H54 (cell line): ENCODE measurements at regions not wholly inside any gene's neighbourhood (a gene's known extent, or its start where the extent isn't known, plus 50 kb on each side); places are given as distances from the start of the nearest gene placed in this dataset.

ENCODE experiments used
- DNase-seq: peaks from one replicate; pipeline ENCODE4 v3.0.0; 2011; ENCODE audit warnings: low spot score, mixed read lengths; ENCODE audit not compliant: insufficient read length
- FAIRE-seq: peaks from 3 replicates; lab custom pipeline; 2011; peaks lifted over from hg19 to GRCh38; lab: Jason Lieb, UNC
- POLR2A ChIP-seq: IDR thresholded peaks from 2 replicates; pipeline ENCODE4 v1.6.1; 2011; ENCODE audit warnings: low read depth, mild to moderate bottlenecking, low read length

DNA sequence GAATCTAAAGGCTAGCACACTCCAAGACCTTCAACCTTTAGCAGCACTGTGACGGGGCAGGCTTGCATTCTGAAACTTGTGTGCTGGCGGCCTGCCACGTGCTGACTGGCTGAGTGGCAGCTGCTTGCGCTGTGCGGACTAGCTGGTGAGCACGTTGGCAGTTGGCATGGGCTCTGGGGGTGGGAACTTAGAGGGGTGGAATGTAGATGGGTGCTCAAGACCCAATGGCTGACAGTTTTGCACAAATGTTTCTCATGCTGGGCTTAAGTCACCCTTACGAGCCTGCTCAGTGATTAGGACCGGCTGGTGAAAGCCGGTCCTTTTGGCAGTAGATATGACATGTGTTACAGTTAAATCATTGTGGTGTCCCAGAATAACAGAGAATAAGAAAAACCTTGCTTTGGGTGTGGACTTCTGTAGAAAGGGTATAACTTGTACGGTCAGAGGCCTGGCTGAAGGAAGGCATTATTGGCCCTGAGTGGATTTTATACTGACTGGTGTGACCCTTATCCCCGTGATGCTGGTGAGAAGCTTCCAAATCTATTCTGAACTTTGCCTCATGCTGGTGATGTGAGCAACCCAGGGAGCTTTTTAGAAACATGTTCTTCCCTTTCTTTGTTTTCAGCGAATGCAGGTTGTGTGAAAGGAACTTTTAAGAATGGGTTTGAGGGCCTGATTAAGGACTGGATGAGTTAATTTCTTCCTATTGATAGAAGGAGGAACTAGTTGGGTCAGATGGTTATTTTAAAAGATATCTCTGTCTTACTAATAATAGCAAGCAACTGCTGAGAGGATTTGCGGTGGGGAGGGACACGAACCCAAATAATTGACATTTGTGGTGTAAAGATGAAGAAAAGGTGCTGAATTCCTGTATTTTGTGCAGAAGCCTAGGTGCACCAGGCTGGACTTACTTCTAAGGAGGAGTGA, 107.4 kb upstream of the SLC4A4 start:
- FAIRE-seq (no peak), DNase-seq (no peak)
- TF ChIP-seq POLR2A = no peak

DNA sequence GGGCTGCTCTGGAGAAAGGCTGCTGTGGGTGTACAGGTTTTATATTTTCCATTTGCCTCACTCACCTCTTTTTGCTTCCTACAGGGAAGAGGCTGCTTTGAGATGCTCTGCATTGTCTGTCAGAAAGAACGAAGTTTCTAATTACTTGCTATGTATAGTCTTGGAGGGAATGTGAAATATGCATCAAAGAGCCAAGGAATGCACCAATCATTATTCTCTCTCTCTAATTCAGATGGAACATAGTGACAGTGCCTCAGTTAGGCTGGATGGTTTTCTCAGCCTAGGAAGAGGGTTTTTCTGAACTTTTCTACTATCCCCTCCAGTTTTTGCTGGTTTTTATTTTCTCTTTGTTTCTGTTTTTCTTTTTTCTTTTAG, 106.8 kb upstream of the SLC4A4 start:
- FAIRE-seq = no peak
- no peak for DNase-seq
- TF ChIP-seq POLR2A = no peak

DNA sequence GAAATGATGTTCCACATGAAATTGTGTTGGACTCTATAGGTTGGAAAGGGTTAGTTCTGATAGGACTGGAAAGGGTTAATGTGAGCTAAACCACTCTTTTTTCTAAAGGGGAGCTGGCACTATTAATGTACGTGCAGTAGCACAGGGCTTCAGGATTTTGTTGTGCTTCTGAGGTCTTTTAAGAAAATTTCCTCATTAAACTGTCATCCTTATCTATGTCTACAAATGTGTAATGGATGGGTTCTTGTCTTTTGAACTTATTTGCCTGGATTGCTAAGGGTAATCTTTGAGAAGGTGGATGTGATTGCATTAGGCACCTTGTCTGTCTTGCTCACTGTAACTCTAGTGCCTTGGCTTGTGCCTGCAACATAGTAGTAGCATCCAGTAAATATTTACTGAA, 106.0 kb upstream of the SLC4A4 start:
- TF ChIP-seq POLR2A = no peak
- FAIRE-seq (no peak), DNase-seq (no peak)

DNA sequence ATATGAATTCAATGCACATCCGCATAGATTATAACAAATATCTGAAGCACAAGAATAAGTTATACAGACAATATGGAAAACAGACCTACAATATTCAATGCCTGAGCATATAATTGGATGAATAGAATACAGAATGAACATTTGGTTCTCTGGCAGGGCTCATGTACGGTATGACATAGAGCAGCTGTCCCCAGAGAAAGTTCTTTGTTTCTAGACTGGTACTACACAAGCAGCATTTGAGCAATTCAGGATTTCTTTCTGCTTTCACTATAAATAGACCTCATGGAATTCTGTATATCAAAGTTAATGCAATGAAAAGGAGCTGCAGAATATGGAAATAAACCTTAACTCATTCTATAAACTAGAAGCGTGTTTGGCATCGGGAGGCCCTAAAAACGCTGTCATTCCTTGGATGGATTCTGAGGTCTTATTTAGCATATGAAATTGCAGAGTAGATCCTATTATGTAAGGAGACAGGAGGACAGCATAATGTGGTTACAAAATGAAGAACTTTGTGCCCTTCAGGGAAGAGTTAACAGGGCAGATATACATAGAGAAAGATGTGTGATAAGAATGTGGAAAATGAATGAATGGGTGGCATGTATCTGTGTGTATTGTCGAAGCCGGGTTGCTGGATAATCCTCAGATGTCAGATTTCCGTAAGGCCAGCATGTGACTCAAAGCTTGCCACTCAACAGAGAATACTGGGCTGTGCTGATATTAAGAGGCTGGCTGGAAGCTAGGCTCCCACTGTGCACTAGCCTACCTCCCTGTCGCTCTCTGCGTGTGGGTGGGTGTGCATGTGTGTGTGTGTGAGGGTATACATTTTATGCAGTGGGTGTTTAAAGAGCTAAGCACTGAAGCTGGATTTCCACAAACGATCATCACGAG, 103.3 kb upstream of the SLC4A4 start:
- TF ChIP-seq POLR2A = no peak
- no peak for DNase-seq
- no peak for FAIRE-seq

DNA sequence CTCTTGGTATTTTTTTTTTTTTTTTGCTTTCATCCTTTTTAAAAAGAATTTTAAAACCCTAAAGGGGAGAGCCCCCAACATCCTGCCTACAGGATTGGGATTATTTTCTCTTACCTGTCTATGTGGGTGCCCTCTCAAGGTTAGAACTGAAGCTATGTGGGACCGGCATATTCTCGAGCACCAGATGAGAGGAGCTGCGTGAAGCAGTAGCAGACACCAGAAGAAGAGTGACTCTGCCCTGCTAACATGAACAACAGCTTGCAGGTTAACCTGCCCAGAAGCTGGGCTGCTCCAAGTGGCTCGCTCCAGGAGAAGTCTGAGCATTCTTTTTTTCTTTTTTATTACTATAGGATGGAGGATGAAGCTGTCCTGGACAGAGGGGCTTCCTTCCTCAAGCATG, 102.6 kb upstream of the SLC4A4 start:
- no peak for TF ChIP-seq POLR2A
- FAIRE-seq (no peak), DNase-seq (no peak)

DNA sequence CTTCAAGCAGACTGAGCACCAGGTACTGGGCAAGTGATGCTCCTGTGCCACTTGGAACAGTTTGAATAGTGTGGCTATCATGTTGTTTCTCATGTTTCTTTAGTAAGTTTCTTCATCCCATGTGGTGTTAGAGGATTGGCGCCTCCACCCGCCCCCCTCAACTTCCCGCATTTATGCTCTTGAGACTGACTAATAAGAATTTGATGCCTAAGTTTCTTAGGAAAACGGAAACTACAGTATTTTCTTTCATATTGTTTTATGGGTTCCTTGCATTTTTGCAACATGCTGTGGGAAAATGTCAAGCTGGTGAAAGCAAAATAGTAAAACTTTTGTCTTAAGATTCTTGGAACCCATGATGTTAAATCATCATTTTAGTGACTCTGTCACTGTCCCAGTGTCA, 101.2 kb upstream of the SLC4A4 start:
- FAIRE-seq = no peak
- no peak for DNase-seq
- no peak for TF ChIP-seq POLR2A

DNA sequence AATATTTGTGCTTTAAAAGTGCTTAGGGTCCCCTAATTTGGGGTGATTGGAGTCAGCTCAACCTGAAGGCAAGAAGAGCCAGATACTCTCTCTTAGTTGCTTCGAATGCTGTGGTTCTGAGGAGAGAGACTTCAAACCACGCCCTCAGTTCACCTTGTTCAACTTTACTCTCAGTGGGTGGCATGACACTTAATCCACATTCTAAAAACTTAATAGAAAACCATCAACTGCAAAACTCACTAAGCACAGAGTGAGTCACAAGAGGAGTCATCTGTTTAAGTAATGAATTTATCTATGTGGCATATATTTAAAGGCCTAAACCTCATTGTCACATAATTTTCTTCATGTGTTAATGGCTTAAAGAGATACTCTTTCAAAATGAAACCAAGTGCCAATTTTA, 99.5 kb upstream of the SLC4A4 start:
- DNase-seq = no peak
- FAIRE-seq = no peak
- no peak for TF ChIP-seq POLR2A

DNA sequence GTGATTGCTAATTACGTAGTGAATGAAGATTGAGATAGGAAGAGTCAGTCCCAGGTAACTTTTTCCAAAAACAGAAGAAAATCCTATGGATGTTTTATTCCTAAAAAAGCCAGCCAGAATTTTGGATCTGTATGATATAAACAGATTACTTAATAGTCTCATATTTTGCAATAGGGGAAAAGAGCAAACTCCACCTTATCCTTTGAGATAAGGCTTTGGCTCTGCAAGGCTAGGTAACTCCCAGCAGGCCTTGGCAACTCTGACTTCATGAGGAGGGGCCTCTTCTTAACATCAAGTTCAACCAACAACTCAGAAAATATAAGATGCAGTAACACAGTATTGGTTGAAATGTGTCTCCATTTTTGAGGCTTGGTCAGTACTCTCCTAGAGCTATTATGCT, 98.7 kb upstream of the SLC4A4 start:
- FAIRE-seq (no peak), DNase-seq (no peak)
- no peak for TF ChIP-seq POLR2A

DNA sequence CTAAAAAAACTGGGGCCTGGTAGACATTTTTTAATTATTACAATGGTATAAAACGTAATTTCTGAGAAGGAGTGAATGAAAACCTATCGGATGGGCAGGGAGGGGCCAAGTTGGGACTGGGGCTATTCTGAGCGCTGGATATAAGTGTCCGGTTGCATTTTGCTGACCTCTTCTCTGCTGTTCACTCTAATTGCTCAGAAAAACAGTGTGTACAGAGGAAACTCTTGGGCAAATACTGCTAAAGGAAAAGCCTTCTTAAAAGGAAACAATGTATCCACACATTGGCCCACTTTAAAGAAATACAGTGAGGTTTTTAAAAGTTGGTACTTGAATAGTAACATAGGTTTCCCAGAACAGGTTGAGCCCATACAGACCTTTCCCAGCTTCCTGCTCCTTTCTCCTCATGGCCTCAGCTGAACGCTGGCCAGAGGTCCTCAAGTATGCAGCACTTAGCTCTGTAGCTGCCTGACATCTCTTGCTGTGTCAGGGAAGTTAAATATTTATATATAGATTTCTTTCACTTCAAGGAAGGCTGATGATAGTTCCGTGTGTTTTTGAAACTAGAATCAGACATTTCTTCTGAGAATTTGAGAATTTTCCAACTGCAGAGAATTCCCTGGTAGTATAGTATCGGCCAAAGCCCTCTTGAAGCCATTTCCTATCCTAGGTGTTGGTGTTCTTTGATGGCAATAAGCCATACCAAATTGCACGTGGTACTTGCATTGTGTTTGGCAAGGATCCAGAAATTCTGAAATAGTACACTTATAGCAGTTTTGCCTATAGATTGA, 97.1 kb upstream of the SLC4A4 start:
- DNase-seq = no peak
- no peak for FAIRE-seq
- no peak for TF ChIP-seq POLR2A

DNA sequence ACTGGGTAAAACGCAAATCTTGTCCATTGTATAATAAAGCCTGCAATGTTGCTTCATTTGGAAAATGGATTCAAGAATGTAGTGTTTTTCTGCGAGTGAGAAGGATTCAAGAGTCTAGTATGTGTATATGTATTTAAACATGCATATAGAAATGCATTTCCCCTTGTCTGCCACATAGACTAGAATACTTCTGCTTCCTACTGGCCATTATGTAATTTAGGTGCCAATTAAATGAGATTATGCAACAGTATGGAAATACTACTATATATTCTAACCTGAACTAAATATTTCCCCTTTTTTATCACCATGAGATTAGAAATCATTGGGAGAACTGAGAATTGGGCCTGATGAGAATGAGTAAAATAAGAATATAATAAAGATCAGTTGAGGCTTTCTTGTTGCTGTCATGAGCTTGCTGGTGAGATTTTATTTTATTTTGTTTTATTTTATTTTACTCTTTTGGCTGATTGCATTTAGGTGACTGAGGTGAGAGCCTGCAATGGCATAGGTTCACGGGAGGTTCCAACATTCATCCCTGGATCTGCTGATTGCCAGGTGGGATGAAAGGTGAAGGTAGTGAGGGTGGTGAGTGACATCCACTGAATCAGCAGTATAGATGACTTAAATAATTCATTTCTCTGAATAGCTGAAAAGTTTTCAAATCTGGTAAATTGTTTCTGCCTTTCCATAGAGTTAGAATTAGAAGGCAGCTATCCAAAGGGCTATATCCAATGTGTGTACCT, 95.6 kb upstream of the SLC4A4 start:
- TF ChIP-seq POLR2A = no peak
- DNase-seq = no peak
- no peak for FAIRE-seq

DNA sequence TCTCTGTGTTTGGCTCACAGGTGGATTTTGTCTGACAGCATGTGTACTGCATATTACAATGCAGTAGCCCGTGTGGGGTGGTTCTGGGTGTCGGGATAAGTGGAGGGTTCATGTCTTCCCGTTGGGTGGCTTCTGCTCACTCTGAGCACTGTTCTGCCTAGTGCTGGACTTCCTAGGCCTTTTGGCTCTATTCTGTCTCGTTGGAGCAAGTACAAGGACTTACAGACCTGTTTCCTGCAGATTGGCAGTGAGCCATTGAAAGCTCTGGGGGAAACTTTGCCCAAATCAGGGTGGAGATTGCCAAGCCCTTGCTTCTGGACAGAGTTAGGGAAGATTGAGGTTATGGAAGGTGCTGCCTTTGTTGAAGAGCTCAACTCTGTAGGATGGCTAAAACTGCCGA, 91.1 kb upstream of the SLC4A4 start:
- TF ChIP-seq POLR2A = no peak
- DNase-seq (no peak), FAIRE-seq (no peak)

DNA sequence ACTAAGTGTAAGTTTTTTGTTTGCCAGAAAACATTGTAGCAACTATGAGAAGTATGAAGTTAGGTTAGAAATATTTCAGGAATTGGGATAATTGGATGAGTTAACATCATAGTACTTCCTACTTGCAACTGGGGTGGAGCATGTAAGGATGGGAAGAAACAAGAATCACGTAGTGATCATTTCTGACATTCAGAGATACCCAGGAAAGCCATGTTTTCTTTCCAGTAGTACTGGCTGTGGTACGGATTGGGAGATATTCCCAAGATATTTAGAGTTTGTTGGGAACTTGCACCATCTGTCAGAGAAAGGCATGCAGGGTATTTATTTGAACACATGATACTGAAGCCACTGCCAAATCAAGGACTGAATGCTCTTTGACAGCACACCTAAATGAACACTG, 87.6 kb upstream of the SLC4A4 start:
- no peak for TF ChIP-seq POLR2A
- DNase-seq = no peak
- FAIRE-seq = no peak

DNA sequence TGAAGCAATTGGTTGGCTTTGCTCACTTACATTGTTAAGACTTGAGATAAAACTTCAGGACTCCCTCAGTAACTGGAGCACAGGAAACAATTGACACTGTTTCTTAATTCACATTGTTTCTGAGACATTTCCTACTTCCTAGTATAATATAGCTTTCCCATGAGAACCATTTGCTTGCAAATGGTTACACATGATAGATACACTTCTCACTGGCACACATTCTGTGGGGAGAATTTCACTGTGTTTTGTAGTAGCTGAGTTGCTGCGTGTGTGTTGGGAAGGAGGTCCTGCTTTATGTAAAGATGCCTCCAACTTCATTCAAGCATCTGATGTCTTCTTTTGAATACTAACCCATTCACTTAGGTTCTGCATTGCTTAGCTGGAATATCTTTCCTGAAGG, 85.3 kb upstream of the SLC4A4 start:
- no peak for TF ChIP-seq POLR2A
- FAIRE-seq (no peak), DNase-seq (no peak)
